Kidney (tissue), 13 donors: ENCODE measurements at regions not wholly inside any gene's neighbourhood (a gene's known extent, or its start where the extent isn't known, plus 50 kb on each side); places are given as distances from the start of the nearest gene placed in this dataset.

Experiments used
- DNase-seq, 5 donors: peaks; one replicate each; pipeline ENCODE4 v3.0.0-alpha.2; 2013 to 2020
- FAIRE-seq: peaks from 2 replicates; lab custom pipeline; 2012; peaks lifted over from hg19 to GRCh38; lab: Jason Lieb, UNC
- H3K27ac ChIP-seq, 2 donors: one replicate each; pipeline ENCODE4 v1.7.0; 2013; ENCODE audit warnings: low read depth in 2 of 2, low read length in 2 of 2, inconsistent platforms in 1 of 2
- H3K27me3 ChIP-seq: one replicate; pipeline ENCODE4 v1.7.1; 2013; ENCODE audit warnings: low read length, inconsistent platforms; ENCODE audit not compliant: control insufficient read depth, insufficient read depth
- H3K36me3 ChIP-seq, 3 donors: one replicate each; pipeline versions ENCODE4 v1.7.0 to v1.7.1; 2013; ENCODE audit warnings: low read length in 3 of 3, control low read depth in 1 of 3, inconsistent platforms in 1 of 3; ENCODE audit not compliant: insufficient read depth in 3 of 3, control insufficient read depth in 2 of 3
- H3K4me1 ChIP-seq, 3 donors: one replicate each; pipeline versions ENCODE4 v1.7.0 to v1.7.1; 2013; ENCODE audit warnings: low read length in 3 of 3, inconsistent platforms in 1 of 3, low read depth in 1 of 3; ENCODE audit not compliant: control insufficient read depth in 2 of 3, insufficient read depth in 2 of 3
- H3K4me3 ChIP-seq, 3 donors: one replicate each; pipeline versions ENCODE4 v1.7.0 to v1.8.1; 2013; ENCODE audit warnings: low read length in 3 of 3, control low read depth in 1 of 3, inconsistent platforms in 1 of 3
- H3K9ac ChIP-seq, 3 donors: one replicate each; pipeline versions ENCODE4 v1.7.0 to v1.7.1; 2013; ENCODE audit warnings: low read length in 3 of 3, control low read depth in 1 of 3, inconsistent platforms in 1 of 3
- H3K9me3 ChIP-seq, 3 donors: one replicate each; pipeline versions ENCODE4 v1.7.0 to v1.7.1; 2013; ENCODE audit warnings: low read length in 3 of 3, control low read depth in 1 of 3, inconsistent platforms in 1 of 3; ENCODE audit not compliant: control insufficient read depth in 2 of 3, insufficient read depth in 1 of 3
- intact Hi-C: fragments of 100-400 bp; cut with DNase I; formaldehyde crosslinking; loops from one replicate; pipeline ENCODE4 v1.11.1; 2022
- TF ChIP-seq, protein P1 (sequence below): IDR thresholded peaks from 3 replicates; pipeline ENCODE4 v1.5.1; 2012; ENCODE audit warnings: mild to moderate bottlenecking, moderate library complexity, borderline replicate concordance; ENCODE audit not compliant: insufficient read depth; ENCODE audit errors: extremely low read depth
- donor health status: control.
- donor health status: control.
- donor health status: control.
- donor health status: control.
- donor health status: control.
- donor health status: DM: yes; HTN: yes; CAD: no.
- donor health status: Normal renal cell carcinoma (clear cell type).

DNA sequence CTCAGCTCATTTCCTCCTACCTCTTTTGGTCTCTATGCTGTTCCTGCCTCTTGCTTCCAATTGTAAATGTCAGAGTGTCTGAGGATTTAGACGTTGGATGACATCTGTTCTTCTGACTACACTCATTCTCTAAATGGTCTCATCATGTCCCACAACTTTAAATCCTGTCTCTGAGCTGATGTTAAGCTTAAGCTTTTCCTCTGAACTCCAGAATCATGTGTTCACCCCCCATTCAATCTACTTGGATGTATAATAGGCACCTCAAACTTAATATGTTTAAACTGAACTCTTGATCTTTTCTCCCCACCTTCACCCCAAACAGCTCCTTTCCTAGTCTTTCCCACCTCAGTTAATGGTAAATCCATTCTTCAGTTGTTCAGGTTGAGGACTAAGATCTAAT, 433.6 kb downstream of the CSNK1G3 start:
- Histone ChIP-seq H3K9ac (no peak overlapping the region), H3K27me3 (no peaks in the 10 kb centered on the region), H3K36me3 (no peaks in the 10 kb centered on the region), H3K4me3 (no peak overlapping the region), H3K9me3 (no peaks in the 10 kb centered on the region), H3K27ac (no peak overlapping the region), H3K4me1 (no peaks in the 10 kb centered on the region)
- DNase-seq: no peak
- TF ChIP-seq, protein P1, sequence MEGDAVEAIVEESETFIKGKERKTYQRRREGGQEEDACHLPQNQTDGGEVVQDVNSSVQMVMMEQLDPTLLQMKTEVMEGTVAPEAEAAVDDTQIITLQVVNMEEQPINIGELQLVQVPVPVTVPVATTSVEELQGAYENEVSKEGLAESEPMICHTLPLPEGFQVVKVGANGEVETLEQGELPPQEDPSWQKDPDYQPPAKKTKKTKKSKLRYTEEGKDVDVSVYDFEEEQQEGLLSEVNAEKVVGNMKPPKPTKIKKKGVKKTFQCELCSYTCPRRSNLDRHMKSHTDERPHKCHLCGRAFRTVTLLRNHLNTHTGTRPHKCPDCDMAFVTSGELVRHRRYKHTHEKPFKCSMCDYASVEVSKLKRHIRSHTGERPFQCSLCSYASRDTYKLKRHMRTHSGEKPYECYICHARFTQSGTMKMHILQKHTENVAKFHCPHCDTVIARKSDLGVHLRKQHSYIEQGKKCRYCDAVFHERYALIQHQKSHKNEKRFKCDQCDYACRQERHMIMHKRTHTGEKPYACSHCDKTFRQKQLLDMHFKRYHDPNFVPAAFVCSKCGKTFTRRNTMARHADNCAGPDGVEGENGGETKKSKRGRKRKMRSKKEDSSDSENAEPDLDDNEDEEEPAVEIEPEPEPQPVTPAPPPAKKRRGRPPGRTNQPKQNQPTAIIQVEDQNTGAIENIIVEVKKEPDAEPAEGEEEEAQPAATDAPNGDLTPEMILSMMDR: no peak
- no peak for FAIRE-seq
- intact Hi-C loops: no loop called here

DNA sequence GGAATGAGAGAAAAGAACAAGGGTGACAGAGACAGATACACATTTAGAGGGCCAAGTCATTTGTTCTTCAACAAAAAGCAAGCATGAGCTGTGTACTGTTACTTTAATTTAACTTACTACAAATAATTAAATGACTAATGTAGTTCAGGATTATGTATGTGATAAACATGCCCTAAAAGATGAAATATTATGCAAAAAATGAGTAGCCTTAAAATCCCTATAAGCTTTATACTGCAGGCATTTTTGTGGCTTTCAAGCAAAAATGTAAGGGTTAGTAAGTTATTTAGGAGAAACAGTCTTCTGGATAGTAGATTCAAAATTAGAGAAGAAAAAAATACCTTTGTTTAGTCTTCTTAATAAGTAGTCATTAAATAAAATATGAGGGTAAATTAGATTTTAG, 431.2 kb downstream of the CSNK1G3 start:
- H3K27ac ChIP-seq: no peak overlapping the region
- TF ChIP-seq, protein P1: no peak
- H3K27me3 ChIP-seq: no peaks in the 10 kb centered on the region
- FAIRE-seq (no peak), DNase-seq (no peak)
- no peaks in the 10 kb centered on the region for H3K4me1 ChIP-seq
- H3K9ac ChIP-seq: no peak overlapping the region
- H3K4me3 ChIP-seq: no peak overlapping the region
- intact Hi-C loops: no loop called here
- H3K36me3 ChIP-seq: no peaks in the 10 kb centered on the region
- H3K9me3 ChIP-seq: no peaks in the 10 kb centered on the region

DNA sequence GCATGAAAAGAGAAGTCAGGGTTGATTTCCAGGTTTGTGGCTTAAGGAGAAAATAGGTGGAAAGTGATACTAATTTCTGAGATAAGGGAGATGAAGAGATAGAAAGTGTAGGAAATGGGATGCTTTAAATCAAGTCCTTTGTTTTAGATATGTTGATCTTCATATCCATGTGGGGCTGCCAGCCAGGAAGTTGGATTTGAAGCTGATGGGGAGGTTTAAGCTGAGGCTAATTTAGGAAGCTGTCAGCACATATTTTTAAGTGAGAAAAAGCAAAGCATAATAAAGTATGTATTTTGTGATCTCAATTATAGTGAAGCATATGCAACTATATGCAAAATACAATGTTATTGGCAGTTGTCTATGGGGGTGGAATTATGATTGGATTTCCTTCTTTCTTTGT, 428.4 kb downstream of the CSNK1G3 start:
- peaks cover 1 to 12% (median 2%) of the 10 kb centered on the region in 3 donors for H3K9me3 ChIP-seq
- H3K27ac ChIP-seq: no peak overlapping the region
- no peaks in the 10 kb centered on the region for H3K36me3 ChIP-seq
- TF ChIP-seq, protein P1: no peak
- no peak for FAIRE-seq
- no peak overlapping the region for H3K9ac ChIP-seq
- no peaks in the 10 kb centered on the region for H3K4me1 ChIP-seq
- H3K27me3 ChIP-seq: no peaks in the 10 kb centered on the region
- intact Hi-C loops: no loop called here
- DNase-seq: no peak
- H3K4me3 ChIP-seq: no peak overlapping the region

DNA sequence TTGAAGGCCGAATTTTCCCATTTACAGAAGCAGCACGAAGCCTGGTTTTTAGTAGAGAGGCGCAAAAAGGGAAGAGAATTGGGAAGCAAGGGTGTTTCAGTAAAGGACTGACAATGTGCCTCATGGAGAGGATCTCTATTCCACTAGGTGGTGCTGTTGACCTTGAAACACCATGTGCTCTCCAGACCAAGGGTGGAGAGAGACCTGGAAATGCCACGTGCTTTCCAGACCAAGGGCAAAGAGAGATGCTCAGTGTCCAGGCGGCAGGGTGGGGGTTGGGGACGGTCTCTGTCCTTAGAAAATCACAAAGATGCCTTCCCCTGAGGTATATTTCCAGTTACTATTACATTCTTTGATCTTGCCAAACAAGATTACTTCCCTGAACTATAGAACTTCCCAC, 425.3 kb downstream of the CSNK1G3 start:
- FAIRE-seq (no peak), DNase-seq (no peak)
- Histone ChIP-seq H3K9ac (no peak overlapping the region), H3K27ac (no peak overlapping the region), H3K4me3 (no peak overlapping the region), H3K27me3 (no peaks in the 10 kb centered on the region), H3K9me3 (peaks cover 1 to 12% (median 2%) of the 10 kb centered on the region in 3 donors), H3K36me3 (no peaks in the 10 kb centered on the region), H3K4me1 (no peaks in the 10 kb centered on the region)
- intact Hi-C loops: no loop called here
- TF ChIP-seq, protein P1: peak; percentile 47
